CD4-positive, alpha-beta T cell (primary cell): ENCODE measurements at regions not wholly inside any gene's neighbourhood (a gene's known extent, or its start where the extent isn't known, plus 50 kb on each side); places are given as distances from the start of the nearest gene placed in this dataset.

Experiments used
- ATAC-seq: fragments of 200-7000 bp; cut with Tn5 transposase; one replicate; pipeline ENCODE4 v1.10.0; 2022; ENCODE audit warnings: mild to moderate bottlenecking; ENCODE audit not compliant: poor library complexity
- CTCF ChIA-PET: fragments of 350-600 bp; sonication (Branson Sonifier 250); formaldehyde crosslinking; loops from one replicate; lab custom pipeline; 2021; ENCODE audit warnings: antibody characterized with exemption, inconsistent platforms; lab: Charles Lee
- POLR2A ChIA-PET: fragments of 350-600 bp; sonication (Branson Sonifier 250); formaldehyde crosslinking; loops from one replicate; lab custom pipeline; 2021; ENCODE audit warnings: antibody characterized with exemption, inconsistent platforms; lab: Charles Lee
- DNase-seq, 14 experiments: peaks; one replicate each; pipeline ENCODE4 v3.0.0-alpha.2; 2013 to 2020; ENCODE audit warnings: mixed read lengths in 2 of 14
- H3K27ac ChIP-seq, 2 donors: one replicate each; pipeline versions ENCODE4 v1.5.1 to v1.7.0; 2013; ENCODE audit warnings: low read length in 2 of 2, low read depth in 1 of 2, mild to moderate bottlenecking in 1 of 2
- H3K27me3 ChIP-seq, 2 experiments: 1 replicate in 1 of 2; 2 replicates in 1 of 2; pipeline versions ENCODE4 v1.6.1 to v1.7.0; 2013; ENCODE audit warnings: low read length in 2 of 2, control low read depth in 1 of 2, mild to moderate bottlenecking in 1 of 2, moderate library complexity in 1 of 2; ENCODE audit not compliant: insufficient read depth in 2 of 2, control insufficient read depth in 1 of 2
- H3K36me3 ChIP-seq: one replicate; pipeline ENCODE4 v1.6.1; 2013; ENCODE audit warnings: low read length, control low read depth; ENCODE audit not compliant: insufficient read depth
- H3K4me1 ChIP-seq: one replicate; pipeline ENCODE4 v1.6.1; 2013; ENCODE audit warnings: low read length, control low read depth; ENCODE audit not compliant: insufficient read depth
- H3K4me3 ChIP-seq: one replicate; pipeline ENCODE4 v1.5.1; 2013; ENCODE audit warnings: mild to moderate bottlenecking, low read length, moderate library complexity
- H3K9me3 ChIP-seq, 2 experiments: 1 replicate in 1 of 2; 2 replicates in 1 of 2; pipeline versions ENCODE4 v1.6.1 to v1.7.0; 2013; ENCODE audit warnings: low read length in 2 of 2, mild to moderate bottlenecking in 2 of 2, control low read depth in 1 of 2, moderate library complexity in 1 of 2; ENCODE audit not compliant: control insufficient read depth in 1 of 2, insufficient read depth in 1 of 2
- H3K27ac Mint-ChIP-seq: one replicate; pipeline ENCODE4 v1.8.0; 2020; ENCODE audit warnings: mixed read lengths
- H3K27me3 Mint-ChIP-seq: one replicate; pipeline ENCODE4 v1.8.0; 2021; ENCODE audit warnings: mixed read lengths
- H3K36me3 Mint-ChIP-seq: one replicate; pipeline ENCODE4 v1.8.0; 2021; ENCODE audit warnings: low read depth, mixed read lengths
- H3K4me1 Mint-ChIP-seq: one replicate; pipeline ENCODE4 v1.8.0; 2021; ENCODE audit warnings: low read depth, mixed read lengths
- H3K4me3 Mint-ChIP-seq: one replicate; pipeline ENCODE4 v1.8.0; 2020; ENCODE audit warnings: mild to moderate bottlenecking, mixed read lengths
- H3K9me3 Mint-ChIP-seq: one replicate; pipeline ENCODE4 v1.8.0; 2020; ENCODE audit warnings: mixed read lengths
- intact Hi-C, 2 experiments: fragments of 100-400 bp; cut with DNase I in 1 of 2; cut with micrococcal nuclease in 1 of 2; formaldehyde crosslinking; loops; one replicate each; pipeline versions ENCODE4 v1.15.1 to v1.9.0; 2023 to 2025; cut with DNase I, micrococcal nuclease
- TF ChIP-seq, protein P1 (sequence below): fragments of 200-600 bp; IDR thresholded peaks from one replicate; pipeline ENCODE4 v1.8.0; 2022; ENCODE audit warnings: antibody characterized with exemption, mild to moderate bottlenecking

DNA sequence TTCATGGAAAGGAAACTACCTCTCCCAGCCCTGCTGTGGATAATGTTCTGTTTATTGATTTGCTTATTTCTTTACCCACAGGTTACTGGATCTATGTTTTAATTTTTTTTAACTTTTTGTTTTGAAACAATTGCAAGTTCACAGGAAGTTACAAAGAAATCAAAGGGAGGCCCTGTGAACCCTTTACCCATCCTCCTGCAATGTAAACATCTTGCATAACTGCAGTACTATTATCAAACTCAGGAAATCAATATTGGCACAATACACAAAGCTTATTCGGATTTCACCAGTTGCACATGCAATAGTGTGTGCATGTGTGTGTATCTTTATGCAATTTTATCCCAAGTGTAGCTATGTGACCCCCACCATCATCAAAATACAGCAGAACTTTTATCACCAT is 398.0 kb downstream of the BTBD3 start:
- intact Hi-C loops: loop anchor here in 1 of 2 experiments (10.0 kb wide), 1 partner anchor 239 kb away; no protein-coding TSS in a partner anchor
- ChIA-PET CTCF (no interaction called here), POLR2A (no interaction called here)
- Mint-ChIP-seq H3K9me3 (peaks cover 9% of the 10 kb centered on the region), H3K4me1 (no peaks in the 10 kb centered on the region), H3K27ac (no peak overlapping the region), H3K27me3 (no peaks in the 10 kb centered on the region), H3K4me3 (no peak overlapping the region), H3K36me3 (no peaks in the 10 kb centered on the region)
- H3K4me3 ChIP-seq: no peak overlapping the region
- no peak for DNase-seq
- TF ChIP-seq, protein P1, sequence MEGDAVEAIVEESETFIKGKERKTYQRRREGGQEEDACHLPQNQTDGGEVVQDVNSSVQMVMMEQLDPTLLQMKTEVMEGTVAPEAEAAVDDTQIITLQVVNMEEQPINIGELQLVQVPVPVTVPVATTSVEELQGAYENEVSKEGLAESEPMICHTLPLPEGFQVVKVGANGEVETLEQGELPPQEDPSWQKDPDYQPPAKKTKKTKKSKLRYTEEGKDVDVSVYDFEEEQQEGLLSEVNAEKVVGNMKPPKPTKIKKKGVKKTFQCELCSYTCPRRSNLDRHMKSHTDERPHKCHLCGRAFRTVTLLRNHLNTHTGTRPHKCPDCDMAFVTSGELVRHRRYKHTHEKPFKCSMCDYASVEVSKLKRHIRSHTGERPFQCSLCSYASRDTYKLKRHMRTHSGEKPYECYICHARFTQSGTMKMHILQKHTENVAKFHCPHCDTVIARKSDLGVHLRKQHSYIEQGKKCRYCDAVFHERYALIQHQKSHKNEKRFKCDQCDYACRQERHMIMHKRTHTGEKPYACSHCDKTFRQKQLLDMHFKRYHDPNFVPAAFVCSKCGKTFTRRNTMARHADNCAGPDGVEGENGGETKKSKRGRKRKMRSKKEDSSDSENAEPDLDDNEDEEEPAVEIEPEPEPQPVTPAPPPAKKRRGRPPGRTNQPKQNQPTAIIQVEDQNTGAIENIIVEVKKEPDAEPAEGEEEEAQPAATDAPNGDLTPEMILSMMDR: no peak
- no peaks in the 10 kb centered on the region for H3K4me1 ChIP-seq
- no peak overlapping the region for H3K27ac ChIP-seq
- peaks cover 0 to 4% of the 10 kb centered on the region in 2 experiments for H3K9me3 ChIP-seq
- no peak for ATAC-seq
- H3K27me3 ChIP-seq: no peaks in the 10 kb centered on the region
- no peaks in the 10 kb centered on the region for H3K36me3 ChIP-seq

DNA sequence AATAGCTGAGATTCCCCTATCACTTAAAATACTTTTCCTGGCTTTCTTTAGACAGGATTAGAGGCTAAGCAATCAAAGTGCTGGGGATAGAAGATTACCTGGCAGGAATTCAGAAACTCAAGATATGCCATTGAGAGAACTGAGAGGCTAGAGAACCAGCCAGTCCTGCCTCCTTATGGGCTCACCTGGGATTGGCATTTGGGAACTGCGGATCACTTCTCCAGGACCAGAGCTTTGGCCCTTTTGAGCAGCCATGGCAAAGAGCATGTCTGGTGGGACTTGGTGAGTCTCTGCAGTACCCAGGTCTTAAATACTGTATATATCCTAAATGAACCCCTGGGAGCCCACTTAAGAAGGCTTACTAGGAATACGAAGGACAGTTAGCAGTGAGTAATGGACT is 399.1 kb downstream of the BTBD3 start:
- Histone ChIP-seq H3K4me3 (no peak overlapping the region), H3K27me3 (no peaks in the 10 kb centered on the region), H3K4me1 (no peaks in the 10 kb centered on the region), H3K27ac (no peak overlapping the region), H3K9me3 (peaks cover 0 to 4% of the 10 kb centered on the region in 2 experiments), H3K36me3 (no peaks in the 10 kb centered on the region)
- intact Hi-C loops: loop anchor here in 1 of 2 experiments (10.0 kb wide), 1 partner anchor 238 kb away; no protein-coding TSS in a partner anchor
- CTCF ChIA-PET: no interaction called here
- peaks cover 11% of the 10 kb centered on the region for H3K9me3 Mint-ChIP-seq
- H3K4me3 Mint-ChIP-seq: no peak overlapping the region
- H3K4me1 Mint-ChIP-seq: no peaks in the 10 kb centered on the region
- no peak overlapping the region for H3K27ac Mint-ChIP-seq
- ATAC-seq (no peak), DNase-seq (no peak)
- H3K36me3 Mint-ChIP-seq: no peaks in the 10 kb centered on the region
- no peaks in the 10 kb centered on the region for H3K27me3 Mint-ChIP-seq
- TF ChIP-seq, protein P1: no peak
- POLR2A ChIA-PET: no interaction called here

DNA sequence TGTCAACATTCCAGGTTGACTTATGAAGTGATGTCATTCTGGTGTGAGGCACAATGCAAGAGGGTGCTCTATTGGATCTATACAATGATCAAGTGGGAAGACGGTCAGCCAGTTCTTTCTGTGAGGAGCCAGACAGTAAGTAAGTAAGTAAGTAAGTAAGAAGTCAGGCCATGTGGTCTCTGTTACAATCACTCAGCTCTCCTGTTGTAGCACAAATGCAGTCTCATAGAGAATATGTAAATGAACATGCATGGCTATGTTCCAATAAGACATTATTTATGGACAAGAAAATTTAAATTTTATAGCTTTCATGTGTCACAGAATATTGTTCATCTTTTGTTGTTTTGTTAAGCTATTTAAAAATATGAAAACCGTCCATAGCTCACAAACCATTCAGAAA is 399.7 kb downstream of the BTBD3 start:
- no peak overlapping the region for H3K27ac ChIP-seq
- TF ChIP-seq, protein P1: no peak
- POLR2A ChIA-PET: no interaction called here
- no peak overlapping the region for H3K4me3 ChIP-seq
- Mint-ChIP-seq H3K27ac (no peak overlapping the region), H3K9me3 (peaks cover 12% of the 10 kb centered on the region), H3K27me3 (no peaks in the 10 kb centered on the region), H3K4me1 (no peaks in the 10 kb centered on the region), H3K4me3 (no peak overlapping the region), H3K36me3 (no peaks in the 10 kb centered on the region)
- no peak for ATAC-seq
- H3K27me3 ChIP-seq: no peaks in the 10 kb centered on the region
- H3K4me1 ChIP-seq: no peaks in the 10 kb centered on the region
- DNase-seq: no peak
- intact Hi-C loops: loop anchor here in 1 of 2 experiments (10.0 kb wide), 1 partner anchor 237 kb away; no protein-coding TSS in a partner anchor
- H3K36me3 ChIP-seq: no peaks in the 10 kb centered on the region
- H3K9me3 ChIP-seq: peaks cover 0 to 4% of the 10 kb centered on the region in 2 experiments
- CTCF ChIA-PET: no interaction called here
